HEK293 (cell line): ENCODE measurements at regions not wholly inside any gene's neighbourhood (a gene's known extent, or its start where the extent isn't known, plus 50 kb on each side); places are given as distances from the start of the nearest gene placed in this dataset.

Source experiments
- CTCF ChIA-PET: fragments of 350-600 bp; formaldehyde crosslinking; extraction: SDS; loops from one replicate; lab custom pipeline; 2021; ENCODE audit warnings: antibody characterized with exemption; lab: Yijun Ruan, JAX
- POLR2A ChIA-PET: fragments of 300-600 bp; formaldehyde crosslinking; extraction: SDS; loops from one replicate; lab custom pipeline; 2020; ENCODE audit warnings: antibody characterized with exemption, inconsistent platforms; lab: Yijun Ruan, JAX
- H3K27ac ChIP-seq: fragments of 200-500 bp; sonication (Bioruptor generic); 2 replicates; pipeline ENCODE4 v1.5.1; 2014; ENCODE audit warnings: low read depth, low read length, control low read depth, inconsistent platforms; ENCODE audit errors: extremely low read depth
- H3K36me3 ChIP-seq, 2 experiments: fragments of 200-500 bp in 1 of 2; sonication (Bioruptor generic) in 1 of 2; 1 replicate in 1 of 2; 2 replicates in 1 of 2; pipeline ENCODE4 v1.5.1; 2014 to 2017; ENCODE audit warnings: inconsistent platforms in 2 of 2, low read length in 2 of 2; ENCODE audit not compliant: control insufficient read depth in 2 of 2, insufficient read depth in 1 of 2
- H3K4me1 ChIP-seq: fragments of 200-500 bp; sonication (Bioruptor generic); 2 replicates; pipeline ENCODE4 v1.5.1; 2014; ENCODE audit warnings: mild to moderate bottlenecking, low read length, inconsistent platforms; ENCODE audit not compliant: control insufficient read depth, insufficient read depth
- H3K4me3 ChIP-seq: 2 replicates; pipeline ENCODE4 v1.5.1; 2011; ENCODE audit warnings: low read depth, mild to moderate bottlenecking, control low read depth, low read length, moderate library complexity
- H3K9me3 ChIP-seq: fragments of 200-500 bp; sonication (Bioruptor generic); 2 replicates; pipeline ENCODE4 v1.5.1; 2014; ENCODE audit warnings: low read depth, low read length, inconsistent platforms; ENCODE audit not compliant: control insufficient read depth, insufficient read depth
- AEBP2 ChIP-seq: fragments of 450-650 bp; formaldehyde crosslinking; IDR thresholded peaks from 2 replicates; pipeline ENCODE4 v1.5.1; 2016; ENCODE audit warnings: missing biosample characterization, missing genetic modification characterization, borderline replicate concordance
- EGR2 ChIP-seq: fragments of 450-650 bp; formaldehyde crosslinking; IDR thresholded peaks from 2 replicates; pipeline ENCODE4 v1.5.1; 2016; ENCODE audit warnings: low read depth, missing biosample characterization, missing genetic modification characterization
- KLF7 ChIP-seq: fragments of 450-650 bp; formaldehyde crosslinking; IDR thresholded peaks from 2 replicates; pipeline ENCODE4 v1.5.1; 2016; ENCODE audit warnings: missing biosample characterization, missing genetic modification characterization, borderline replicate concordance
- MEIS1 ChIP-seq: sonication (generic); formaldehyde crosslinking; IDR thresholded peaks from 2 replicates; pipeline ENCODE4 v1.8.1; 2022; ENCODE audit warnings: missing genetic modification reagents, mild to moderate bottlenecking, borderline replicate concordance
- SP7 ChIP-seq: fragments of 450-650 bp; formaldehyde crosslinking; IDR thresholded peaks from 2 replicates; pipeline ENCODE4 v1.5.1; 2016; ENCODE audit warnings: missing biosample characterization, missing genetic modification characterization
- WT1 ChIP-seq: fragments of 450-650 bp; formaldehyde crosslinking; IDR thresholded peaks from 2 replicates; pipeline ENCODE4 v1.5.1; 2016; ENCODE audit warnings: missing biosample characterization, missing genetic modification characterization
- ZBTB1 ChIP-seq: fragments of 450-650 bp; formaldehyde crosslinking; IDR thresholded peaks from 2 replicates; pipeline ENCODE4 v1.5.1; 2016; ENCODE audit warnings: missing biosample characterization, missing genetic modification characterization
- ZNF121 ChIP-seq: fragments of 450-650 bp; formaldehyde crosslinking; IDR thresholded peaks from 2 replicates; pipeline ENCODE4 v1.5.1; 2016; ENCODE audit warnings: missing biosample characterization, missing genetic modification characterization
- ZNF169 ChIP-seq: fragments of 450-650 bp; formaldehyde crosslinking; IDR thresholded peaks from 2 replicates; pipeline ENCODE4 v1.5.1; 2016; ENCODE audit warnings: missing biosample characterization, missing genetic modification characterization
- ZNF280C ChIP-seq: fragments of 450-650 bp; formaldehyde crosslinking; IDR thresholded peaks from 2 replicates; pipeline ENCODE4 v1.5.1; 2016; ENCODE audit warnings: missing biosample characterization, missing genetic modification characterization
- ZNF292 ChIP-seq: fragments of 450-650 bp; formaldehyde crosslinking; IDR thresholded peaks from 2 replicates; pipeline ENCODE4 v1.5.1; 2016; ENCODE audit warnings: low read depth, missing biosample characterization, missing genetic modification characterization, borderline replicate concordance
- ZNF391 ChIP-seq: fragments of 450-650 bp; formaldehyde crosslinking; IDR thresholded peaks from 2 replicates; pipeline ENCODE4 v1.5.1; 2016; ENCODE audit warnings: low read depth, missing biosample characterization, missing genetic modification characterization, borderline replicate concordance
- ZNF394 ChIP-seq: fragments of 450-650 bp; formaldehyde crosslinking; IDR thresholded peaks from 2 replicates; pipeline ENCODE4 v1.5.1; 2016; ENCODE audit warnings: missing biosample characterization, missing genetic modification characterization, mild to moderate bottlenecking, moderate library complexity, borderline replicate concordance
- ZNF423 ChIP-seq: fragments of 450-650 bp; formaldehyde crosslinking; IDR thresholded peaks from 2 replicates; pipeline ENCODE4 v1.5.1; 2016; ENCODE audit warnings: missing biosample characterization, missing genetic modification characterization
- ZNF48 ChIP-seq: fragments of 450-650 bp; formaldehyde crosslinking; IDR thresholded peaks from 2 replicates; pipeline ENCODE4 v1.5.1; 2016; ENCODE audit warnings: missing biosample characterization, missing genetic modification characterization
- ZNF514 ChIP-seq: fragments of 450-650 bp; formaldehyde crosslinking; IDR thresholded peaks from 2 replicates; pipeline ENCODE4 v1.5.1; 2016; ENCODE audit warnings: missing biosample characterization, missing genetic modification characterization
- ZNF561 ChIP-seq: fragments of 450-650 bp; IDR thresholded peaks from 2 replicates; pipeline ENCODE4 v1.5.1; 2018; ENCODE audit warnings: missing biosample characterization, missing genetic modification characterization, borderline replicate concordance
- ZNF571 ChIP-seq: fragments of 450-650 bp; formaldehyde crosslinking; IDR thresholded peaks from 2 replicates; pipeline ENCODE4 v1.5.0; 2017; ENCODE audit warnings: missing biosample characterization, missing genetic modification characterization
- ZNF596 ChIP-seq: fragments of 450-650 bp; IDR thresholded peaks from 2 replicates; pipeline ENCODE4 v1.5.0; 2018; ENCODE audit warnings: missing biosample characterization, mild to moderate bottlenecking, missing genetic modification characterization, moderate library complexity
- ZNF776 ChIP-seq: fragments of 450-650 bp; formaldehyde crosslinking; IDR thresholded peaks from 2 replicates; pipeline ENCODE4 v1.5.0; 2017; ENCODE audit warnings: missing biosample characterization, missing genetic modification characterization, borderline replicate concordance
- ZNF837 ChIP-seq: fragments of 450-650 bp; formaldehyde crosslinking; IDR thresholded peaks from 2 replicates; pipeline ENCODE4 v1.5.1; 2016; ENCODE audit warnings: missing biosample characterization, missing genetic modification characterization
- TF ChIP-seq, protein P1 (sequence below): fragments of 450-650 bp; formaldehyde crosslinking; IDR thresholded peaks from 2 replicates; pipeline ENCODE4 v1.5.1; 2017; ENCODE audit warnings: missing biosample characterization, missing genetic modification characterization
- TF ChIP-seq, protein P2 (sequence below): fragments of 450-650 bp; formaldehyde crosslinking; IDR thresholded peaks from 2 replicates; pipeline ENCODE4 v1.5.1; 2016; ENCODE audit warnings: missing biosample characterization, missing genetic modification characterization
- TF ChIP-seq, protein P3 (sequence below): fragments of 450-650 bp; formaldehyde crosslinking; IDR thresholded peaks from 2 replicates; pipeline ENCODE4 v1.5.1; 2016; ENCODE audit warnings: missing biosample characterization, missing genetic modification characterization
- TF ChIP-seq, protein P4 (sequence below): fragments of 450-650 bp; formaldehyde crosslinking; IDR thresholded peaks from 2 replicates; pipeline ENCODE4 v1.5.1; 2017; ENCODE audit warnings: missing biosample characterization, missing genetic modification characterization

DNA sequence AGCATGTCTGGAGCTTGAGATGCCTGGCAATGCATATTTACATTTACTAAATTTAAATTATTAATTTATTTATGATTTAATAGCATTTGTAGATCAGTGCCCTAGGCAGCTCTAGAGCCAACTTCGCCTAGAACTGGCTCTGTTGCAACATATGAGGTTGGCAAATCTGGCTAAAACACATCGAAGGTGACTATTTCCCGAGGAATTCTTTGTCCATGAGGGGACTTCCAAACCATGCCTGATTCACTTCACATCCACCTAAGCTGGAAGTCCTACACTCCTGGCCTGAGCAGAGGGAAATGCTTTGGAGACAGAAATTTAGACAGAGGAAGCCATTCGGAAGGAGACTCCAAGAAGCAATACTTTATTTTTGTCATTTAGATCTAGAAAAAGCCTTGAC is 211.0 kb upstream of the ARG1 start:
- ChIA-PET POLR2A (no interaction called here), CTCF (no interaction called here)
- Histone ChIP-seq H3K4me1 (no peaks in the 10 kb centered on the region), H3K9me3 (no peaks in the 10 kb centered on the region), H3K36me3 (no peaks in the 10 kb centered on the region), H3K27ac (no peak overlapping the region), H3K4me3 (no peak overlapping the region)
- TF ChIP-seq ZNF776 (no peak), EGR2 (tag by site-specific recombination) (no peak), SP7 (tag by site-specific recombination) (no peak), ZNF837 (tag by site-specific recombination) (no peak), ZBTB1 (tag by site-specific recombination) (no peak), MEIS1 (CRISPR knock-in tag) (no peak), ZNF280C (tag by site-specific recombination) (no peak), ZNF292 (no peak), ZNF169 (tag by site-specific recombination) (no peak), AEBP2 (no peak), ZNF48 (no peak), WT1 (no peak), ZNF423 (tag by site-specific recombination) (no peak), KLF7 (tag by site-specific recombination) (no peak), ZNF391 (tag by site-specific recombination) (no peak)
- TF ChIP-seq, protein P1, sequence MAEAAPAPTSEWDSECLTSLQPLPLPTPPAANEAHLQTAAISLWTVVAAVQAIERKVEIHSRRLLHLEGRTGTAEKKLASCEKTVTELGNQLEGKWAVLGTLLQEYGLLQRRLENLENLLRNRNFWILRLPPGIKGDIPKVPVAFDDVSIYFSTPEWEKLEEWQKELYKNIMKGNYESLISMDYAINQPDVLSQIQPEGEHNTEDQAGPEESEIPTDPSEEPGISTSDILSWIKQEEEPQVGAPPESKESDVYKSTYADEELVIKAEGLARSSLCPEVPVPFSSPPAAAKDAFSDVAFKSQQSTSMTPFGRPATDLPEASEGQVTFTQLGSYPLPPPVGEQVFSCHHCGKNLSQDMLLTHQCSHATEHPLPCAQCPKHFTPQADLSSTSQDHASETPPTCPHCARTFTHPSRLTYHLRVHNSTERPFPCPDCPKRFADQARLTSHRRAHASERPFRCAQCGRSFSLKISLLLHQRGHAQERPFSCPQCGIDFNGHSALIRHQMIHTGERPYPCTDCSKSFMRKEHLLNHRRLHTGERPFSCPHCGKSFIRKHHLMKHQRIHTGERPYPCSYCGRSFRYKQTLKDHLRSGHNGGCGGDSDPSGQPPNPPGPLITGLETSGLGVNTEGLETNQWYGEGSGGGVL (tag by site-specific recombination): no peak
- TF ChIP-seq, protein P2, sequence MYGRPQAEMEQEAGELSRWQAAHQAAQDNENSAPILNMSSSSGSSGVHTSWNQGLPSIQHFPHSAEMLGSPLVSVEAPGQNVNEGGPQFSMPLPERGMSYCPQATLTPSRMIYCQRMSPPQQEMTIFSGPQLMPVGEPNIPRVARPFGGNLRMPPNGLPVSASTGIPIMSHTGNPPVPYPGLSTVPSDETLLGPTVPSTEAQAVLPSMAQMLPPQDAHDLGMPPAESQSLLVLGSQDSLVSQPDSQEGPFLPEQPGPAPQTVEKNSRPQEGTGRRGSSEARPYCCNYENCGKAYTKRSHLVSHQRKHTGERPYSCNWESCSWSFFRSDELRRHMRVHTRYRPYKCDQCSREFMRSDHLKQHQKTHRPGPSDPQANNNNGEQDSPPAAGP (tag by site-specific recombination): no peak

DNA sequence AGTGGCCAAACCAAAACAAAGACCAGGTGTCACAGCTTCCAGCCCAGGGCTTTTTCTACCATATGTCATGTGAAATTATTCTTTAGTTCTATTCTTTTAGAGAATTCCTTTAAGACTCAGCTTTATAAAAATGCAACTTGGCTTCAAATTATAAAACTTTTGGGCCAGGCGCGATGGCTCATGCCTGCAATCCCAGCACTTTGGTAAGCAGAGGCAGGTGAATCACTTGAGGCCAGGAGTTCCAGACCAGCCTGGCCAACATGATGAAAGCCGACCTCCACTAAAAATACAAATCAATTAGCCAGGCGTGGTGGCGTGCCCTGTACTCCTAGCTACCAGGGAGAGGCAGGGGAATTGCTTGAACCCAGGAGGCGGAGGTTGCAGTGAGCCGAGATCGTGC is 210.3 kb upstream of the ARG1 start:
- Histone ChIP-seq H3K27ac (no peak overlapping the region), H3K9me3 (no peaks in the 10 kb centered on the region), H3K36me3 (no peaks in the 10 kb centered on the region), H3K4me1 (no peaks in the 10 kb centered on the region), H3K4me3 (no peak overlapping the region)
- ChIA-PET CTCF (no interaction called here), POLR2A (no interaction called here)
- TF ChIP-seq ZNF514 (no peak), ZNF571 (tag by site-specific recombination) (no peak), ZNF561 (no peak), ZNF776 (no peak), ZNF596 (tag by site-specific recombination) (no peak), ZNF394 (tag by site-specific recombination) (no peak), ZNF121 (tag by site-specific recombination) (no peak)
- TF ChIP-seq, protein P3, sequence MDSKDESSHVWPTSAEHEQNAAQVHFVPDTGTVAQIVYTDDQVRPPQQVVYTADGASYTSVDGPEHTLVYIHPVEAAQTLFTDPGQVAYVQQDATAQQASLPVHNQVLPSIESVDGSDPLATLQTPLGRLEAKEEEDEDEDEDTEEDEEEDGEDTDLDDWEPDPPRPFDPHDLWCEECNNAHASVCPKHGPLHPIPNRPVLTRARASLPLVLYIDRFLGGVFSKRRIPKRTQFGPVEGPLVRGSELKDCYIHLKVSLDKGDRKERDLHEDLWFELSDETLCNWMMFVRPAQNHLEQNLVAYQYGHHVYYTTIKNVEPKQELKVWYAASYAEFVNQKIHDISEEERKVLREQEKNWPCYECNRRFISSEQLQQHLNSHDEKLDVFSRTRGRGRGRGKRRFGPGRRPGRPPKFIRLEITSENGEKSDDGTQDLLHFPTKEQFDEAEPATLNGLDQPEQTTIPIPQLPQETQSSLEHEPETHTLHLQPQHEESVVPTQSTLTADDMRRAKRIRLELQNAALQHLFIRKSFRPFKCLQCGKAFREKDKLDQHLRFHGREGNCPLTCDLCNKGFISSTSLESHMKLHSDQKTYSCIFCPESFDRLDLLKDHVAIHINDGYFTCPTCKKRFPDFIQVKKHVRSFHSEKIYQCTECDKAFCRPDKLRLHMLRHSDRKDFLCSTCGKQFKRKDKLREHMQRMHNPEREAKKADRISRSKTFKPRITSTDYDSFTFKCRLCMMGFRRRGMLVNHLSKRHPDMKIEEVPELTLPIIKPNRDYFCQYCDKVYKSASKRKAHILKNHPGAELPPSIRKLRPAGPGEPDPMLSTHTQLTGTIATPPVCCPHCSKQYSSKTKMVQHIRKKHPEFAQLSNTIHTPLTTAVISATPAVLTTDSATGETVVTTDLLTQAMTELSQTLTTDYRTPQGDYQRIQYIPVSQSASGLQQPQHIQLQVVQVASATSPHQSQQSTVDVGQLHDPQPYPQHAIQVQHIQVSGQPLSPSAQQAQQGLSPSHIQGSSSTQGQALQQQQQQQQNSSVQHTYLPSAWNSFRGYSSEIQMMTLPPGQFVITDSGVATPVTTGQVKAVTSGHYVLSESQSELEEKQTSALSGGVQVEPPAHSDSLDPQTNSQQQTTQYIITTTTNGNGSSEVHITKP (tag by site-specific recombination): no peak
- TF ChIP-seq, protein P4, sequence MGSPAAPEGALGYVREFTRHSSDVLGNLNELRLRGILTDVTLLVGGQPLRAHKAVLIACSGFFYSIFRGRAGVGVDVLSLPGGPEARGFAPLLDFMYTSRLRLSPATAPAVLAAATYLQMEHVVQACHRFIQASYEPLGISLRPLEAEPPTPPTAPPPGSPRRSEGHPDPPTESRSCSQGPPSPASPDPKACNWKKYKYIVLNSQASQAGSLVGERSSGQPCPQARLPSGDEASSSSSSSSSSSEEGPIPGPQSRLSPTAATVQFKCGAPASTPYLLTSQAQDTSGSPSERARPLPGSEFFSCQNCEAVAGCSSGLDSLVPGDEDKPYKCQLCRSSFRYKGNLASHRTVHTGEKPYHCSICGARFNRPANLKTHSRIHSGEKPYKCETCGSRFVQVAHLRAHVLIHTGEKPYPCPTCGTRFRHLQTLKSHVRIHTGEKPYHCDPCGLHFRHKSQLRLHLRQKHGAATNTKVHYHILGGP: no peak
